Osteoblast (primary cell): ENCODE measurements at regions not wholly inside any gene's neighbourhood (a gene's known extent, or its start where the extent isn't known, plus 50 kb on each side); places are given as distances from the start of the nearest gene placed in this dataset.
"Not testable (repeated sequence)": the region's sequence is repeated elsewhere in the genome, so short reads cannot be mapped to it uniquely, and the experiment has no call there.

ENCODE experiments used
- DNase-seq: peaks from one replicate; pipeline ENCODE4 v3.0.0; 2011; ENCODE audit warnings: low spot score, mixed read lengths; ENCODE audit not compliant: insufficient read length; ENCODE audit errors: missing footprints
- H2AFZ ChIP-seq: 2 replicates; pipeline ENCODE4 v1.6.0; 2011; ENCODE audit warnings: mild to moderate bottlenecking, low read length
- H3K27ac ChIP-seq: 2 replicates; pipeline ENCODE4 v1.5.1; 2011; ENCODE audit warnings: mild to moderate bottlenecking, low read depth, low read length, moderate library complexity
- H3K27me3 ChIP-seq: 2 replicates; pipeline ENCODE4 v1.6.0; 2012; ENCODE audit warnings: mild to moderate bottlenecking, control low read depth, inconsistent platforms, low read length, moderate library complexity; ENCODE audit not compliant: insufficient read depth
- H3K36me3 ChIP-seq: 2 replicates; pipeline ENCODE4 v1.5.1; 2011; ENCODE audit warnings: mild to moderate bottlenecking, low read length, control low read depth, moderate library complexity; ENCODE audit not compliant: insufficient read depth
- H3K4me1 ChIP-seq: 2 replicates; pipeline ENCODE4 v1.5.1; 2011; ENCODE audit warnings: mild to moderate bottlenecking, low read length, control low read depth, moderate library complexity; ENCODE audit not compliant: insufficient read depth
- H3K4me2 ChIP-seq: 2 replicates; pipeline ENCODE4 v1.6.0; 2011; ENCODE audit warnings: mild to moderate bottlenecking, low read length; ENCODE audit not compliant: insufficient read depth
- H3K4me3 ChIP-seq: fragments of 200-600 bp; sonication (generic); 3 replicates; pipeline ENCODE4 v1.5.1; 2012; ENCODE audit warnings: mild to moderate bottlenecking, low read length, inconsistent platforms; ENCODE audit not compliant: insufficient read depth
- H3K79me2 ChIP-seq: 2 replicates; pipeline ENCODE4 v1.6.0; 2012; ENCODE audit warnings: mild to moderate bottlenecking, low read length, control low read depth, inconsistent platforms; ENCODE audit not compliant: insufficient read depth
- H3K9me3 ChIP-seq: 2 replicates; pipeline ENCODE4 v1.5.1; 2011; ENCODE audit warnings: low read depth, low read length, control low read depth
- H4K20me1 ChIP-seq: 2 replicates; pipeline ENCODE4 v1.6.0; 2012; ENCODE audit warnings: mild to moderate bottlenecking, low read length, control low read depth; ENCODE audit not compliant: insufficient read depth
- TF ChIP-seq, protein P1 (sequence below): IDR thresholded peaks from 2 replicates; pipeline ENCODE4 v1.5.1; 2011; ENCODE audit warnings: mild to moderate bottlenecking, low read depth, low read length, moderate library complexity; ENCODE audit errors: extremely low read depth

DNA sequence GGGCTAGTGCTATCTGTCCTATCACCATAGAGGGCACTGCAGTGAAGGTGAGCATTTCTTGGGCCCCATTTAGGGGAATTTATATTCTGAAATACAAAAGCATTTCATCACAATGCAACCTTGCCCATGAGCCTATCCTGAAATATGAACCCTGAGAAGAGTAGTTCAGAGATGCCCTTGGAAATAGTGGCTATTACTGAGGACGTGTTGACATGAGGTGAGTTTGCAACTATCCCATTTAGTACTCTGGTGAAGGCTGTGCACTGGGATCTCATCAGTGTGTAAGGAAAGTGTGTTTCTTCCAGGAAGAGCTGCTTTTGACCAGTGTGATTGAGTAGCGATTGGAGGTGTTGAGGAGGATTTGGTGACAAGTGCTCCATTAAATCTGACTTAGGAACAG is 149.3 kb upstream of the EOLA2 start:
- H3K4me1 ChIP-seq: peaks cover 28% of the 10 kb centered on the region
- no peaks in the 10 kb centered on the region for H3K27me3 ChIP-seq
- H4K20me1 ChIP-seq: no peaks in the 10 kb centered on the region
- H3K79me2 ChIP-seq: no peaks in the 10 kb centered on the region
- no peaks in the 10 kb centered on the region for H3K36me3 ChIP-seq
- no peak overlapping the region for H2AFZ ChIP-seq
- no peak overlapping the region for H3K27ac ChIP-seq
- no peak overlapping the region for H3K4me2 ChIP-seq
- H3K4me3 ChIP-seq: no peak overlapping the region
- TF ChIP-seq, protein P1, sequence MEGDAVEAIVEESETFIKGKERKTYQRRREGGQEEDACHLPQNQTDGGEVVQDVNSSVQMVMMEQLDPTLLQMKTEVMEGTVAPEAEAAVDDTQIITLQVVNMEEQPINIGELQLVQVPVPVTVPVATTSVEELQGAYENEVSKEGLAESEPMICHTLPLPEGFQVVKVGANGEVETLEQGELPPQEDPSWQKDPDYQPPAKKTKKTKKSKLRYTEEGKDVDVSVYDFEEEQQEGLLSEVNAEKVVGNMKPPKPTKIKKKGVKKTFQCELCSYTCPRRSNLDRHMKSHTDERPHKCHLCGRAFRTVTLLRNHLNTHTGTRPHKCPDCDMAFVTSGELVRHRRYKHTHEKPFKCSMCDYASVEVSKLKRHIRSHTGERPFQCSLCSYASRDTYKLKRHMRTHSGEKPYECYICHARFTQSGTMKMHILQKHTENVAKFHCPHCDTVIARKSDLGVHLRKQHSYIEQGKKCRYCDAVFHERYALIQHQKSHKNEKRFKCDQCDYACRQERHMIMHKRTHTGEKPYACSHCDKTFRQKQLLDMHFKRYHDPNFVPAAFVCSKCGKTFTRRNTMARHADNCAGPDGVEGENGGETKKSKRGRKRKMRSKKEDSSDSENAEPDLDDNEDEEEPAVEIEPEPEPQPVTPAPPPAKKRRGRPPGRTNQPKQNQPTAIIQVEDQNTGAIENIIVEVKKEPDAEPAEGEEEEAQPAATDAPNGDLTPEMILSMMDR: no peak
- no peaks in the 10 kb centered on the region for H3K9me3 ChIP-seq
- no peak for DNase-seq

DNA sequence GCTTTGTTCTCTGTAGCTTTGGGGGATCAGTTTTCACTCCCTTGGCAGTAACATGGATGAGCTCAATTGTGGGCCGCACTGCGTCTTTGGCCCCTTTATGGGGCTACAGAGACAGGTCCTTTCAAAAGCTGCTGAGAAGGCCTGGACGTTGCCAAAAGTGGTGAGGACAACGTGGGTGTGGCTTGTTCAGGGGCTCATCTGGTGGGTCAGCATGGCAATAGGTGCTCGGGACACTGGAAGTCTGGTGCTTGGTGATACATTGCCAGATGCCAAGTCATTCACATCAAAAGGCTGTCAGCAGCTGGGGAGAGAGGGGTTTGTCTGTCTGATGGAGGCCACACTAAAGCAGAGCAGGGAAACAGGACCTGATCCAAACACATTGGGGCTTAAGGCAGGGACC is 149.8 kb upstream of the EOLA2 start:
- no peak overlapping the region for H3K27ac ChIP-seq
- no peaks in the 10 kb centered on the region for H3K36me3 ChIP-seq
- H3K4me3 ChIP-seq: no peak overlapping the region
- no peak overlapping the region for H3K4me2 ChIP-seq
- peaks cover 28% of the 10 kb centered on the region for H3K4me1 ChIP-seq
- TF ChIP-seq, protein P1: no peak
- H3K79me2 ChIP-seq: no peaks in the 10 kb centered on the region
- no peaks in the 10 kb centered on the region for H4K20me1 ChIP-seq
- DNase-seq: no peak
- H3K9me3 ChIP-seq: no peaks in the 10 kb centered on the region
- no peaks in the 10 kb centered on the region for H3K27me3 ChIP-seq
- H2AFZ ChIP-seq: no peak overlapping the region

DNA sequence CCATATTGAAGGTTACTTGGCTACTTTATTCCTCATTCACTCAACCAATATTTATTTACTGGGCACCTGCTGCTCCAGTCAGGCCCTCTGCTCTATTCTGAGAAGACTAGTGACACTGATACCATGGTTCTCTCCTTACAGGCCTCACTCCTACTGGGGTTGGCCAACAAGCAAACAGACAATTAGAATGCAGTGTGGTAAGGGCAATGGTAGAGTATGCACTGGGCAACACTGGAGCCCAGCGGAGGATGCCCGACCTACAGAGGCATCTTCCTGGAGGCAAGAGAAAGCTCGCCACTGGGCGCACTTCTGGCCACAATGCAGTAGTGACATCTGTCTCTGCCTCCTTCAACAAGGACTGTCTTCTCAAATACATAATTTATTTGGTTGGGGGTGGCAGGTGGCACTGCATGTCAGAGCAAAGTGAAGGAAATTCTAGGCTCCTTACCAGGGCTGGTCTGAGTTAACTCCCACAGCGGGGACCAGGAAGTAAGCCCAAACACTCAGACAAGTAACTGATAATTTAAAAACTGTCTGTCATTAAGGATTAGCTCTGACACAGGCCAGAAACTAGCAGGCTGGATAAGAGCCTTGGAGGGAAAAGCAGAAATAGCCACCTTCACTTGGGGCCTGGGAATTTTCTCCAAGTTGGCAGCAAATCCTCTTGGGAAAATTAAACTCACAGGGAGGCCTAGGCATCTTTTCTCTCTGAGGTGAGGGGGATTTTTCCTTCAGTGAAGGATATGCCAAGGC is 150.7 kb upstream of the EOLA2 start:
- no peak for DNase-seq
- H3K27me3 ChIP-seq: no peaks in the 10 kb centered on the region
- H3K4me1 ChIP-seq: peaks cover 27% of the 10 kb centered on the region
- no peaks in the 10 kb centered on the region for H3K9me3 ChIP-seq
- H3K79me2 ChIP-seq: no peaks in the 10 kb centered on the region
- H3K36me3 ChIP-seq: no peaks in the 10 kb centered on the region
- H3K4me2 ChIP-seq: no peak overlapping the region
- no peak overlapping the region for H3K4me3 ChIP-seq
- H4K20me1 ChIP-seq: no peaks in the 10 kb centered on the region
- H3K27ac ChIP-seq: no peak overlapping the region
- no peak overlapping the region for H2AFZ ChIP-seq
- TF ChIP-seq, protein P1: no peak

DNA sequence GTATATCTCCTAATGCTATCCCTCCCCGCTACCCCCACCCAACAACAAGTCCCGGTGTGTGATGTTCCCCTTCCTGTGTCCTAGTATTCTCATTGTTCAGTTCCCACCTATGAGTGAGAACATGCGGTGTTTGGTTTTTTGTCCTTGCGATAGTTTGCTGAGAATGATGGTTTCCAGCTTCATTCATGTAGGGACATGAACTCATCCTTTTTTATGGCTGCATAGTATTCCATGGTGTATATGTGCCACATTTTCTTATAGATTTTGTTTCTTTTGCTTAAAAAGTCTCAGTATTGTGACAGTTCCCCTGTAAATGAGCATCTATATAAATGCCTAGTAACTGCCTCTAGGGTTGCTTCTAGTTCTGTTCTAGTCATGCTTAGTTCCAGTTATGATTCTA is 153.0 kb upstream of the EOLA2 start:
- H3K9me3 ChIP-seq, H3K4me1 ChIP-seq, H3K79me2 ChIP-seq, H3K27ac ChIP-seq, DNase-seq, H3K4me3 ChIP-seq, H3K4me2 ChIP-seq, H2AFZ ChIP-seq, H4K20me1 ChIP-seq, H3K27me3 ChIP-seq, H3K36me3 ChIP-seq: not testable (repeated sequence)
